ENCODE measurements at regions not wholly inside any gene's neighbourhood (a gene's known extent, or its start where the extent isn't known, plus 50 kb on each side); places are given as distances from the start of the nearest gene placed in this dataset.

DNA sequence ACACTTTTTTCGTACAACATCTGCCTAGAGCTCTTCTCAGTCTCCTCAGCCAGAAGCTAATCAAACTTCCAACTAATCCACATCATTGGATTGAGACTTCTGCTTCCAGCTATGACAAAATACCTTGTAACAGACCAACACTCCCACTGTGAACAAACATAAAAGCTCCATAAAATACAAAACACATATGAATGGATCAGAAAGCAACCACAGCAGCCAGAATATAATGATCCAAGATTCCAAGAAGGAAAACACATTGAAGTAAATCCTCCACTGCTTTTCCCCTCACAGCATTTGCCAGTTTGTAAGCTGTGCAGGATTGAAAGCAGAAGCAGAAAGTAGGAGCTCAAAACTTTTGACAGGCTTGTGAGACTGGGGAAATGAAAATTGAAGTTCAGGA lies 863.2 kb downstream of the TUSC7 start:
- Histone ChIP-seq H3K27ac (replicated peaks; ENCODE audit: low read length) (no peak overlapping the region), H3K27me3 (ENCODE audit: control insufficient read depth in 3 of 3, insufficient read depth in 3 of 3, low read depth in 1 of 3, low read length in 3 of 3) (no peaks in the 10 kb centered on the region), H2AK5ac (ENCODE audit: low read depth, low read length) (no peak overlapping the region), H3K4me1 (ENCODE audit: control insufficient read depth in 2 of 2, insufficient read depth in 1 of 2, low read depth in 1 of 2, low read length in 2 of 2) (peaks cover 0 to 4% of the 10 kb centered on the region in 2 donors), H3K79me1 (ENCODE audit: low read depth, low read length) (no peaks in the 10 kb centered on the region), H3K4me2 (ENCODE audit: insufficient read depth, low read length, poor library complexity, severe bottlenecking) (no peak overlapping the region), H2BK15ac (ENCODE audit: low read length) (no peak overlapping the region), H2BK12ac (ENCODE audit: low read length) (no peak overlapping the region), H3K23ac (ENCODE audit: low read depth, low read length, poor library complexity) (no peak overlapping the region), H2BK120ac (ENCODE audit: low read depth, low read length) (no peak overlapping the region), H3K4me3 (ENCODE audit: low read length in 2 of 2) (no peak overlapping the region), H3K9me3 (replicated peaks in 1 of 2; ENCODE audit: control insufficient read depth in 2 of 2, insufficient read depth in 1 of 2, low read depth in 1 of 2, low read length in 2 of 2) (no peaks in the 10 kb centered on the region), H2AFZ (ENCODE audit: low read length) (no peak overlapping the region), H3K18ac (ENCODE audit: low read length) (no peak overlapping the region), H2BK5ac (ENCODE audit: low read length) (no peak overlapping the region), H4K8ac (ENCODE audit: low read depth, low read length) (no peak overlapping the region), H3K4ac (ENCODE audit: low read length) (no peak overlapping the region), H3K36me3 (replicated peaks in 1 of 2; ENCODE audit: control insufficient read depth in 2 of 2, insufficient read depth in 2 of 2, low read length in 2 of 2) (no peaks in the 10 kb centered on the region), H4K91ac (ENCODE audit: low read depth, low read length, poor library complexity) (no peak overlapping the region), H3K9ac (ENCODE audit: low read depth, low read length, poor library complexity) (no peak overlapping the region), H3K14ac (ENCODE audit: low read length) (no peak overlapping the region)
- no peak for DNase-seq (ENCODE audit: low spot score)
- WGBS, 2 donors (ENCODE audit: extremely low coverage in 2 of 2, insufficient read length in 2 of 2, insufficient replicate concordance in 1 of 2) = no CpG with 5 or more reads among the region's 1 CpG

DNA sequence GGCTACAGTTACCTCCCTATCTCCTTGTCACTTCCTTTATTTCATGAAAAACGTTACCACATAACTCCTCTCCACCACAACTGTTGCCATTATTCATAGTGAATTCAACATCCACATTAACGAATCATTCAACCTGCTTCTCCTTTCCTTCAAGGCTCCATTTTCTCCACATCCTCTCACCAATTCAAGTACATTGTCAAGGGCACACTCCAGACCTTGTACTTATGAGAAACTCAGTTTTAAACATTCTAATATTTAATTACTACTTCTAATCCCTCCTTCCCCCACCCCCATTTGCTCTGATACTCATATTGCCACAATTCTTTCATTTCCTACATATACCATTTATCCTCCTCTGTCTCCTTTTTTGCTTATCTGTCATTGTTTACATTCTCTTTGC lies 871.2 kb downstream of the TUSC7 start:
- H3K36me3 ChIP-seq (replicated peaks in 1 of 2; ENCODE audit: control insufficient read depth in 2 of 2, insufficient read depth in 2 of 2, low read length in 2 of 2) = no peaks in the 10 kb centered on the region
- no peak overlapping the region for H3K18ac ChIP-seq (ENCODE audit: low read length)
- H3K14ac ChIP-seq (ENCODE audit: low read length) = no peak overlapping the region
- H2BK12ac ChIP-seq (ENCODE audit: low read length) = no peak overlapping the region
- no peak for DNase-seq (ENCODE audit: low spot score)
- H2AK5ac ChIP-seq (ENCODE audit: low read depth, low read length) = no peak overlapping the region
- no peaks in the 10 kb centered on the region for H3K79me1 ChIP-seq (ENCODE audit: low read depth, low read length)
- H3K27me3 ChIP-seq (ENCODE audit: control insufficient read depth in 3 of 3, insufficient read depth in 3 of 3, low read depth in 1 of 3, low read length in 3 of 3) = no peaks in the 10 kb centered on the region
- H2BK15ac ChIP-seq (ENCODE audit: low read length) = no peak overlapping the region
- H3K9me3 ChIP-seq (replicated peaks in 1 of 2; ENCODE audit: control insufficient read depth in 2 of 2, insufficient read depth in 1 of 2, low read depth in 1 of 2, low read length in 2 of 2) = no peaks in the 10 kb centered on the region
- no peak overlapping the region for H3K23ac ChIP-seq (ENCODE audit: low read depth, low read length, poor library complexity)
- no peak overlapping the region for H3K4me2 ChIP-seq (ENCODE audit: insufficient read depth, low read length, poor library complexity, severe bottlenecking)
- H2BK5ac ChIP-seq (ENCODE audit: low read length) = no peak overlapping the region
- H3K4me3 ChIP-seq (ENCODE audit: low read length in 2 of 2) = no peak overlapping the region
- H3K4ac ChIP-seq (ENCODE audit: low read length) = no peak overlapping the region
- no peak overlapping the region for H2BK120ac ChIP-seq (ENCODE audit: low read depth, low read length)
- no peak overlapping the region for H4K8ac ChIP-seq (ENCODE audit: low read depth, low read length)
- no peak overlapping the region for H2AFZ ChIP-seq (ENCODE audit: low read length)
- H3K4me1 ChIP-seq (ENCODE audit: control insufficient read depth in 2 of 2, insufficient read depth in 1 of 2, low read depth in 1 of 2, low read length in 2 of 2) = peaks cover 0 to 1% of the 10 kb centered on the region in 2 donors
- no peak overlapping the region for H3K27ac ChIP-seq (replicated peaks; ENCODE audit: low read length)
- no peak overlapping the region for H3K9ac ChIP-seq (ENCODE audit: low read depth, low read length, poor library complexity)
- no peak overlapping the region for H4K91ac ChIP-seq (ENCODE audit: low read depth, low read length, poor library complexity)
- WGBS, 2 donors (ENCODE audit: extremely low coverage in 2 of 2, insufficient read length in 2 of 2, insufficient replicate concordance in 1 of 2) = 100% methylated on average over 1 to 2 of the region's 2 CpGs

DNA sequence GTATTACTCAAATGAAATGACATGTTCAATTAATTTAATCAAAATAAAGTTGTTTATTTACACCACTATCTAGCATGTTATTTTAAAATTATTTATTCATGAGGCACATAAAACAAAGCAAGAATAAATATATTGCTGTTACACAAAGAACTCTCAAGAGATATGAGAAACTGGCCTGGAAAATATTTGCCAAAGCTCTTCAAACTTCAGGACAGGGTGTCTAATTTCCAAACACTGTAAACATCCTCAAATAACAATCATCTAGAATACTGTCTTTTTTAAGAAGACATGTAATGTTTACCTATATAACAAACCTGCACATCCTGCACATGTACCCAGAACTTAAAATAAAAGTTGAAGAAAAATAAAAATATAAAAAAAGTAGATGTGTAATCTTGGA lies 876.6 kb downstream of the TUSC7 start:
- Histone ChIP-seq H3K4me2 (ENCODE audit: insufficient read depth, low read length, poor library complexity, severe bottlenecking) (no peak overlapping the region), H4K8ac (ENCODE audit: low read depth, low read length) (no peak overlapping the region), H2AFZ (ENCODE audit: low read length) (no peak overlapping the region), H3K36me3 (replicated peaks in 1 of 2; ENCODE audit: control insufficient read depth in 2 of 2, insufficient read depth in 2 of 2, low read length in 2 of 2) (no peaks in the 10 kb centered on the region), H3K79me1 (ENCODE audit: low read depth, low read length) (no peaks in the 10 kb centered on the region), H3K18ac (ENCODE audit: low read length) (no peak overlapping the region), H3K9me3 (replicated peaks in 1 of 2; ENCODE audit: control insufficient read depth in 2 of 2, insufficient read depth in 1 of 2, low read depth in 1 of 2, low read length in 2 of 2) (no peaks in the 10 kb centered on the region), H3K9ac (ENCODE audit: low read depth, low read length, poor library complexity) (no peak overlapping the region), H3K14ac (ENCODE audit: low read length) (no peak overlapping the region), H3K23ac (ENCODE audit: low read depth, low read length, poor library complexity) (no peak overlapping the region), H3K27me3 (ENCODE audit: control insufficient read depth in 3 of 3, insufficient read depth in 3 of 3, low read depth in 1 of 3, low read length in 3 of 3) (no peaks in the 10 kb centered on the region), H4K91ac (ENCODE audit: low read depth, low read length, poor library complexity) (no peak overlapping the region), H2BK120ac (ENCODE audit: low read depth, low read length) (no peak overlapping the region), H3K4ac (ENCODE audit: low read length) (no peak overlapping the region), H3K4me1 (ENCODE audit: control insufficient read depth in 2 of 2, insufficient read depth in 1 of 2, low read depth in 1 of 2, low read length in 2 of 2) (peaks cover 4 to 9% of the 10 kb centered on the region in 2 donors), H2BK12ac (ENCODE audit: low read length) (no peak overlapping the region), H3K4me3 (ENCODE audit: low read length in 2 of 2) (no peak overlapping the region), H3K27ac (replicated peaks; ENCODE audit: low read length) (no peak overlapping the region), H2AK5ac (ENCODE audit: low read depth, low read length) (no peak overlapping the region), H2BK5ac (ENCODE audit: low read length) (no peak overlapping the region), H2BK15ac (ENCODE audit: low read length) (no peak overlapping the region)
- DNase-seq (ENCODE audit: low spot score) = no peak

DNA sequence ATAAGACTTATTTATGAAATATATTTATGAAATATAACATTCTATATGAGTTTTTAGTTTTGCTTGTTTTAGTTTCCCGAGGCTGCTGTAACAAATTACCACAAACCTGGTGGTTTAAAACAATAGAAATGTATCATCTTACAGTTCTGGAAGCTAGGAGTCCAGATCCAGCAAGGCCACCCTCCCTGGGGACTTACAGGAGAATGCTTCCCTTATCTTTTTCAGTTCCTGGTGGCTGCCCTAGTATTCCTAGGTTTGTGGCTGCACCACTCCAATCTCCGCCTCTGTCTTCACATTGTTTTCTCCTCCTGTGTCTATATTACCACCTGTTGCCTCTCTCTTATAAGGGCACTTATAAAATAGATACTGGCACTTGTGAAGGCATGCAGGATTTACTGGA lies 877.8 kb downstream of the TUSC7 start:
- Histone ChIP-seq H4K8ac (ENCODE audit: low read depth, low read length) (no peak overlapping the region), H2BK120ac (ENCODE audit: low read depth, low read length) (no peak overlapping the region), H2BK12ac (ENCODE audit: low read length) (no peak overlapping the region), H3K36me3 (replicated peaks in 1 of 2; ENCODE audit: control insufficient read depth in 2 of 2, insufficient read depth in 2 of 2, low read length in 2 of 2) (no peaks in the 10 kb centered on the region), H3K23ac (ENCODE audit: low read depth, low read length, poor library complexity) (no peak overlapping the region), H3K4me2 (ENCODE audit: insufficient read depth, low read length, poor library complexity, severe bottlenecking) (no peak overlapping the region), H3K4ac (ENCODE audit: low read length) (no peak overlapping the region), H2BK5ac (ENCODE audit: low read length) (no peak overlapping the region), H2AK5ac (ENCODE audit: low read depth, low read length) (no peak overlapping the region), H3K4me3 (ENCODE audit: low read length in 2 of 2) (no peak overlapping the region), H2AFZ (ENCODE audit: low read length) (no peak overlapping the region), H3K14ac (ENCODE audit: low read length) (no peak overlapping the region), H3K79me1 (ENCODE audit: low read depth, low read length) (no peaks in the 10 kb centered on the region), H3K27me3 (ENCODE audit: control insufficient read depth in 3 of 3, insufficient read depth in 3 of 3, low read depth in 1 of 3, low read length in 3 of 3) (no peaks in the 10 kb centered on the region), H3K27ac (replicated peaks; ENCODE audit: low read length) (no peak overlapping the region), H3K4me1 (ENCODE audit: control insufficient read depth in 2 of 2, insufficient read depth in 1 of 2, low read depth in 1 of 2, low read length in 2 of 2) (peaks cover 3 to 9% of the 10 kb centered on the region in 2 donors), H2BK15ac (ENCODE audit: low read length) (no peak overlapping the region), H3K9ac (ENCODE audit: low read depth, low read length, poor library complexity) (no peak overlapping the region), H3K18ac (ENCODE audit: low read length) (no peak overlapping the region), H3K9me3 (replicated peaks in 1 of 2; ENCODE audit: control insufficient read depth in 2 of 2, insufficient read depth in 1 of 2, low read depth in 1 of 2, low read length in 2 of 2) (no peaks in the 10 kb centered on the region), H4K91ac (ENCODE audit: low read depth, low read length, poor library complexity) (no peak overlapping the region)
- no CpG with 5 or more reads among the region's 2 CpGs for WGBS, 2 donors (ENCODE audit: extremely low coverage in 2 of 2, insufficient read length in 2 of 2, insufficient replicate concordance in 1 of 2)
- no peak for DNase-seq (ENCODE audit: low spot score)

Data from neuronal stem cell (in vitro differentiated cells).